Neuronal stem cell (in vitro differentiated cells): ENCODE measurements at regions not wholly inside any gene's neighbourhood (a gene's known extent, or its start where the extent isn't known, plus 50 kb on each side); places are given as distances from the start of the nearest gene placed in this dataset.

ENCODE experiments used
- DNase-seq: peaks from one replicate; pipeline ENCODE4 v3.0.0-alpha.2; 2013; ENCODE audit warnings: low spot score
- H2AFZ ChIP-seq: one replicate; pipeline ENCODE4 v1.6.1; 2013; ENCODE audit warnings: mild to moderate bottlenecking, low read length, inconsistent platforms
- H2AK5ac ChIP-seq: 2 replicates; pipeline ENCODE4 v1.6.1; 2013; ENCODE audit warnings: low read depth, mild to moderate bottlenecking, inconsistent platforms, low read length, moderate library complexity, mixed read lengths
- H2BK120ac ChIP-seq: 2 replicates; pipeline ENCODE4 v1.6.1; 2013; ENCODE audit warnings: low read depth, mild to moderate bottlenecking, inconsistent platforms, low read length, moderate library complexity, mixed read lengths
- H2BK12ac ChIP-seq: one replicate; pipeline ENCODE4 v1.6.1; 2013; ENCODE audit warnings: low read length, inconsistent platforms
- H2BK15ac ChIP-seq: 2 replicates; pipeline ENCODE4 v1.6.1; 2013; ENCODE audit warnings: mild to moderate bottlenecking, low read length, inconsistent platforms, mixed read lengths
- H2BK5ac ChIP-seq: one replicate; pipeline ENCODE4 v1.6.1; 2013; ENCODE audit warnings: inconsistent platforms, mild to moderate bottlenecking, low read length, moderate library complexity
- H3K14ac ChIP-seq: one replicate; pipeline ENCODE4 v1.6.1; 2013; ENCODE audit warnings: low read length, inconsistent platforms
- H3K18ac ChIP-seq: 2 replicates; pipeline ENCODE4 v1.6.1; 2013; ENCODE audit warnings: low read length, inconsistent platforms
- H3K23ac ChIP-seq: 2 replicates; pipeline ENCODE4 v1.6.1; 2013; ENCODE audit warnings: low read depth, mild to moderate bottlenecking, mixed read lengths, low read length, inconsistent platforms; ENCODE audit not compliant: poor library complexity
- H3K27ac ChIP-seq: replicated peaks from 3 replicates; pipeline ENCODE4 v1.5.1; 2013; ENCODE audit warnings: low read length, inconsistent platforms
- H3K27me3 ChIP-seq, 3 experiments: 2 replicates each; pipeline ENCODE4 v1.6.1; 2013; ENCODE audit warnings: low read length in 3 of 3, mild to moderate bottlenecking in 2 of 3, inconsistent platforms in 1 of 3, low read depth in 1 of 3, mixed read lengths in 1 of 3, moderate library complexity in 1 of 3; ENCODE audit not compliant: control insufficient read depth in 3 of 3, insufficient read depth in 3 of 3
- H3K36me3 ChIP-seq, 2 donors: replicated peaks in 1 of 2; 2 replicates each; pipeline ENCODE4 v1.6.1; 2013; ENCODE audit warnings: low read length in 2 of 2; ENCODE audit not compliant: control insufficient read depth in 2 of 2, insufficient read depth in 2 of 2
- H3K4ac ChIP-seq: 2 replicates; pipeline ENCODE4 v1.6.1; 2013; ENCODE audit warnings: inconsistent platforms, mild to moderate bottlenecking, low read length, moderate library complexity
- H3K4me1 ChIP-seq, 2 donors: 1 replicate in 1 of 2; 2 replicates in 1 of 2; pipeline ENCODE4 v1.6.1; 2013; ENCODE audit warnings: low read length in 2 of 2, low read depth in 1 of 2; ENCODE audit not compliant: control insufficient read depth in 2 of 2, insufficient read depth in 1 of 2
- H3K4me2 ChIP-seq: one replicate; pipeline ENCODE4 v1.6.1; 2013; ENCODE audit warnings: mild to moderate bottlenecking, low read length, inconsistent platforms; ENCODE audit not compliant: insufficient read depth, poor library complexity, severe bottlenecking
- H3K4me3 ChIP-seq, 2 donors: 2 replicates each; pipeline ENCODE4 v1.5.1; 2013; ENCODE audit warnings: low read length in 2 of 2, mild to moderate bottlenecking in 2 of 2, inconsistent platforms in 1 of 2, moderate library complexity in 1 of 2
- H3K79me1 ChIP-seq: one replicate; pipeline ENCODE4 v1.6.1; 2013; ENCODE audit warnings: low read depth, mild to moderate bottlenecking, inconsistent platforms, low read length, moderate library complexity
- H3K9ac ChIP-seq: one replicate; pipeline ENCODE4 v1.6.1; 2013; ENCODE audit warnings: mild to moderate bottlenecking, low read depth, low read length, inconsistent platforms; ENCODE audit not compliant: poor library complexity
- H3K9me3 ChIP-seq, 2 donors: replicated peaks in 1 of 2; 2 replicates each; pipeline versions ENCODE3 to v1.6.1; 2013; ENCODE audit warnings: low read length in 2 of 2, mild to moderate bottlenecking in 2 of 2, inconsistent platforms in 1 of 2, low read depth in 1 of 2, mixed read lengths in 1 of 2, moderate library complexity in 1 of 2; ENCODE audit not compliant: control insufficient read depth in 2 of 2, insufficient read depth in 1 of 2
- H4K8ac ChIP-seq: one replicate; pipeline ENCODE4 v1.6.1; 2013; ENCODE audit warnings: low read depth, mild to moderate bottlenecking, inconsistent platforms, low read length, moderate library complexity
- H4K91ac ChIP-seq: one replicate; pipeline ENCODE4 v1.6.1; 2013; ENCODE audit warnings: low read length, low read depth, mild to moderate bottlenecking, inconsistent platforms; ENCODE audit not compliant: poor library complexity
- WGBS, 2 donors: extraction: QIAGEN DNeasy Blood & Tissue Kit; methylation state at CpG; one replicate each; pipeline ENCODE4 v1.1.7; 2013; ENCODE audit warnings: missing lambda C conversion rate in 2 of 2, mixed read lengths in 1 of 2; ENCODE audit not compliant: insufficient read length in 2 of 2, insufficient replicate concordance in 1 of 2; ENCODE audit errors: extremely low coverage in 2 of 2; 5-methylcytosine and 5-hydroxymethylcytosine counted together

GRCh38 chr1:238340989-238341388 lies 450.3 kb upstream of the ZP4 start:
- no peak overlapping the region for H3K4me2 ChIP-seq
- H3K36me3 ChIP-seq, result no peaks in the 10 kb centered on the region
- H2BK120ac ChIP-seq, result no peak overlapping the region
- no peak for DNase-seq
- no peak overlapping the region for H3K27ac ChIP-seq
- H2AK5ac ChIP-seq, result no peak overlapping the region
- peaks cover 0 to 2% of the 10 kb centered on the region in 2 donors for H3K9me3 ChIP-seq
- no peak overlapping the region for H2AFZ ChIP-seq
- H3K4ac ChIP-seq, result no peak overlapping the region
- H4K91ac ChIP-seq, result no peak overlapping the region
- no CpG with 5 or more reads among the region's 7 CpGs for WGBS, 2 donors
- no peak overlapping the region for H2BK15ac ChIP-seq
- no peak overlapping the region for H3K23ac ChIP-seq
- H3K79me1 ChIP-seq, result no peaks in the 10 kb centered on the region
- H2BK12ac ChIP-seq, result no peak overlapping the region
- no peak overlapping the region for H3K18ac ChIP-seq
- H4K8ac ChIP-seq, result no peak overlapping the region
- H2BK5ac ChIP-seq, result no peak overlapping the region
- no peaks in the 10 kb centered on the region for H3K4me1 ChIP-seq
- no peaks in the 10 kb centered on the region for H3K27me3 ChIP-seq
- no peak overlapping the region for H3K9ac ChIP-seq
- H3K14ac ChIP-seq, result no peak overlapping the region
- no peak overlapping the region for H3K4me3 ChIP-seq

DNA sequence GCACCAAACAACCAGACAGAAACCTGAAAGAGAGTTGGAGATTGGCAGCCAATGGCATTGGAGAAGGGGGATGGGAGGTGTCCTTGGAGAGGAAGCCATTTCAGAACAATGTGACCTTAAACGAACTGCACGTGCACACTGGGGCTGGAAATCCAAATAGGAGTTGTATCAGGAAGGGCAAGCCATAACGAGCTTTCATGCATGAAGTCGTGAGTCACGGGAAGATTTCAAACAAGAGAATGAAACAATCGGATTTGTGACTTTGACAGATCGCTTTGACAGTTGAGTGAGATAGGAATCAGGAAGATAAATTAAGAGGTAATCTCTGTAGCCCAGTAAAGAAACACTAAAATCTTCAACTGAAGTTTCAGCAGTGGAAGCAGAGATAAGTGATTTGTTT lies 445.8 kb upstream of the ZP4 start:
- no peak for DNase-seq
- no peak overlapping the region for H4K91ac ChIP-seq
- no peaks in the 10 kb centered on the region for H3K27me3 ChIP-seq
- no peak overlapping the region for H3K4me2 ChIP-seq
- H3K14ac ChIP-seq, result no peak overlapping the region
- no peak overlapping the region for H2AK5ac ChIP-seq
- H2AFZ ChIP-seq, result peak overlapping the region; percentile 73
- no peaks in the 10 kb centered on the region for H3K79me1 ChIP-seq
- no peak overlapping the region for H2BK15ac ChIP-seq
- H3K36me3 ChIP-seq, result no peaks in the 10 kb centered on the region
- H2BK5ac ChIP-seq, result no peak overlapping the region
- WGBS, 2 donors, result no CpG with 5 or more reads among the region's 7 CpGs
- H3K23ac ChIP-seq, result no peak overlapping the region
- no peak overlapping the region for H3K18ac ChIP-seq
- H2BK120ac ChIP-seq, result no peak overlapping the region
- no peaks in the 10 kb centered on the region for H3K4me1 ChIP-seq
- no peak overlapping the region for H3K9ac ChIP-seq
- no peak overlapping the region for H3K27ac ChIP-seq
- H3K4ac ChIP-seq, result no peak overlapping the region
- peaks cover 0 to 2% of the 10 kb centered on the region in 2 donors for H3K9me3 ChIP-seq
- no peak overlapping the region for H4K8ac ChIP-seq
- H3K4me3 ChIP-seq, result no peak overlapping the region
- H2BK12ac ChIP-seq, result no peak overlapping the region

DNA sequence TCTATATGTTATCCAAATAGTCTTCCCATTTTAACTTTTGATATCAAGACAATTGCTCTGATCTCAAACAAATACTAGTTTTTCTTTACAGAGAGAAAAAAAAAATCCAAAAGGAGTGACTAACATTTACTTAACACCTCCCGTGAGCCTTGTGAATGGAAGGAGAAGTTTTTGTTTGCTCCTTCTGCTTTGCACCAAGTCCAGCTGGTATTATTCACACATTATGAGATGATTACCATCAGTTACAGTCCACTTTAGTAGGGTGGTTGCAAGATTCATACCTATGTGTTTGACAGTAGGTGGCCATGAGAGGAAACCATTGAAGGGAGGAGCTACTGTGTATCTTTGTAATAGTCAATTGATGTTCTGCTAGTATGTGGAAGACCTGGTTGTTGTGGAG lies 443.4 kb upstream of the ZP4 start:
- H3K9ac ChIP-seq, result no peak overlapping the region
- no peak for DNase-seq
- no peak overlapping the region for H4K8ac ChIP-seq
- H3K36me3 ChIP-seq, result no peaks in the 10 kb centered on the region
- no peak overlapping the region for H3K4ac ChIP-seq
- H4K91ac ChIP-seq, result no peak overlapping the region
- H2AFZ ChIP-seq, result no peak overlapping the region
- WGBS, 2 donors, result no CpG with 5 or more reads among the region's 1 CpG
- H2AK5ac ChIP-seq, result no peak overlapping the region
- H2BK12ac ChIP-seq, result no peak overlapping the region
- no peak overlapping the region for H3K4me3 ChIP-seq
- no peak overlapping the region for H2BK5ac ChIP-seq
- no peak overlapping the region for H2BK120ac ChIP-seq
- H3K79me1 ChIP-seq, result no peaks in the 10 kb centered on the region
- peaks cover 0 to 2% of the 10 kb centered on the region in 2 donors for H3K9me3 ChIP-seq
- H3K27ac ChIP-seq, result no peak overlapping the region
- no peak overlapping the region for H3K18ac ChIP-seq
- no peaks in the 10 kb centered on the region for H3K4me1 ChIP-seq
- no peak overlapping the region for H3K4me2 ChIP-seq
- H2BK15ac ChIP-seq, result no peak overlapping the region
- no peak overlapping the region for H3K14ac ChIP-seq
- H3K23ac ChIP-seq, result no peak overlapping the region
- H3K27me3 ChIP-seq, result no peaks in the 10 kb centered on the region

- H4K91ac ChIP-seq, result no peak overlapping the region
- no peak overlapping the region for H2BK15ac ChIP-seq
- no peak overlapping the region for H2AFZ ChIP-seq
- H3K4ac ChIP-seq, result no peak overlapping the region
- H4K8ac ChIP-seq, result no peak overlapping the region
- H3K23ac ChIP-seq, result no peak overlapping the region
- H2AK5ac ChIP-seq, result no peak overlapping the region
- no peak for DNase-seq
- H3K4me2 ChIP-seq, result no peak overlapping the region
- no peak overlapping the region for H2BK12ac ChIP-seq
- no peaks in the 10 kb centered on the region for H3K79me1 ChIP-seq
- no peak overlapping the region for H3K14ac ChIP-seq
- no peak overlapping the region for H3K9ac ChIP-seq
- no peak overlapping the region for H3K4me3 ChIP-seq
- peaks cover 0 to 2% of the 10 kb centered on the region in 2 donors for H3K9me3 ChIP-seq
- H3K27me3 ChIP-seq, result no peaks in the 10 kb centered on the region
- H3K4me1 ChIP-seq, result no peaks in the 10 kb centered on the region
- H3K36me3 ChIP-seq, result no peaks in the 10 kb centered on the region
- H3K18ac ChIP-seq, result no peak overlapping the region
- no peak overlapping the region for H3K27ac ChIP-seq
- H2BK5ac ChIP-seq, result no peak overlapping the region
- H2BK120ac ChIP-seq, result no peak overlapping the region
Observed at GRCh38 chr1:238331557-238331956, 440.8 kb upstream of the ZP4 start.
